Endodermal cell (in vitro differentiated cells): ENCODE measurements at regions not wholly inside any gene's neighbourhood (a gene's known extent, or its start where the extent isn't known, plus 50 kb on each side); places are given as distances from the start of the nearest gene placed in this dataset.

Source experiments
- DNase-seq: peaks from one replicate; pipeline ENCODE4 v3.0.0-alpha.2; 2017
- H3K27ac ChIP-seq: 2 replicates; pipeline ENCODE4 v1.5.1; 2013; ENCODE audit warnings: mild to moderate bottlenecking, low read depth, low read length, moderate library complexity
- H3K27me3 ChIP-seq: 2 replicates; pipeline ENCODE4 v1.6.1; 2013; ENCODE audit warnings: mild to moderate bottlenecking, low read length, moderate library complexity; ENCODE audit not compliant: insufficient read depth, control insufficient read depth, poor library complexity, severe bottlenecking
- H3K36me3 ChIP-seq: 2 replicates; pipeline ENCODE4 v1.7.0; 2013; ENCODE audit warnings: mild to moderate bottlenecking, low read length, moderate library complexity; ENCODE audit not compliant: control insufficient read depth, insufficient read depth
- H3K4me1 ChIP-seq: one replicate; pipeline ENCODE4 v1.7.0; 2013; ENCODE audit warnings: low read length; ENCODE audit not compliant: control insufficient read depth, insufficient read depth
- H3K4me3 ChIP-seq: 2 replicates; pipeline ENCODE4 v1.5.1; 2013; ENCODE audit warnings: mild to moderate bottlenecking, low read length, moderate library complexity
- H3K9ac ChIP-seq: 2 replicates; pipeline ENCODE4 v1.6.1; 2013; ENCODE audit warnings: mild to moderate bottlenecking, low read length, moderate library complexity; ENCODE audit not compliant: poor library complexity, severe bottlenecking; ENCODE audit errors: extremely low read depth
- H3K9me3 ChIP-seq: 2 replicates; pipeline ENCODE4 v1.6.1; 2013; ENCODE audit warnings: mild to moderate bottlenecking, low read length, moderate library complexity; ENCODE audit not compliant: control insufficient read depth
- H3K27ac Mint-ChIP-seq: 2 replicates; pipeline ENCODE4 v1.8.0; 2020; ENCODE audit warnings: mixed read lengths
- H3K27me3 Mint-ChIP-seq: 2 replicates; pipeline ENCODE4 v1.8.0; 2021; ENCODE audit warnings: mild to moderate bottlenecking, mixed read lengths; ENCODE audit not compliant: insufficient read depth
- H3K36me3 Mint-ChIP-seq: 2 replicates; pipeline ENCODE4 v1.8.0; 2020; ENCODE audit warnings: low read depth, mixed read lengths
- H3K4me1 Mint-ChIP-seq: 2 replicates; pipeline ENCODE4 v1.8.0; 2020; ENCODE audit warnings: mixed read lengths
- H3K4me3 Mint-ChIP-seq: 2 replicates; pipeline ENCODE4 v1.8.0; 2020; ENCODE audit warnings: mild to moderate bottlenecking, moderate library complexity, mixed read lengths
- H3K9me3 Mint-ChIP-seq: 2 replicates; pipeline ENCODE4 v1.8.0; 2020; ENCODE audit warnings: mild to moderate bottlenecking, mixed read lengths
- CTCF ChIP-seq: fragments of 200-600 bp; sonication (generic); conservative IDR thresholded peaks from 2 replicates; pipeline ENCODE4 v1.5.0; 2021; ENCODE audit warnings: antibody characterized with exemption, mild to moderate bottlenecking
- WGBS, 2 experiments: methylation state at CpG; one replicate each; pipeline versions ENCODE4 v1.1.5 to v1.1.7; 2013; ENCODE audit warnings: missing lambda C conversion rate in 2 of 2, mixed read lengths in 1 of 2; ENCODE audit not compliant: insufficient coverage in 1 of 2, insufficient read length in 1 of 2; 5-methylcytosine and 5-hydroxymethylcytosine counted together

GRCh38 chr10:105742184-105742583 lies 1101.1 kb downstream of the SORCS3 start:
- Histone ChIP-seq H3K27me3 (no peaks in the 10 kb centered on the region), H3K9me3 (no peaks in the 10 kb centered on the region), H3K36me3 (no peaks in the 10 kb centered on the region), H3K9ac (no peak overlapping the region), H3K27ac (no peak overlapping the region), H3K4me3 (no peak overlapping the region), H3K4me1 (no peaks in the 10 kb centered on the region)
- no peak overlapping the region for H3K27ac Mint-ChIP-seq
- no peaks in the 10 kb centered on the region for H3K36me3 Mint-ChIP-seq
- peaks cover 14% of the 10 kb centered on the region for H3K9me3 Mint-ChIP-seq
- WGBS, 2 experiments: 90% methylated on average over 1 of the region's 1 CpG; no CpG with 5 or more reads in 1 of the 2 experiments
- no peak overlapping the region for H3K4me3 Mint-ChIP-seq
- no peaks in the 10 kb centered on the region for H3K4me1 Mint-ChIP-seq
- no peak for DNase-seq
- TF ChIP-seq CTCF: no peak
- peaks cover 1% of the 10 kb centered on the region for H3K27me3 Mint-ChIP-seq

GRCh38 chr10:105734479-105734878 lies 1093.4 kb downstream of the SORCS3 start:
- no peak overlapping the region for H3K27ac Mint-ChIP-seq
- Histone ChIP-seq H3K27me3 (no peaks in the 10 kb centered on the region), H3K9ac (no peak overlapping the region), H3K36me3 (no peaks in the 10 kb centered on the region), H3K27ac (no peak overlapping the region), H3K4me3 (no peak overlapping the region), H3K4me1 (no peaks in the 10 kb centered on the region), H3K9me3 (peaks cover 15% of the 10 kb centered on the region)
- H3K27me3 Mint-ChIP-seq: peaks cover 1% of the 10 kb centered on the region
- H3K9me3 Mint-ChIP-seq: peaks cover 39% of the 10 kb centered on the region
- no peak for DNase-seq
- no peaks in the 10 kb centered on the region for H3K4me1 Mint-ChIP-seq
- WGBS, 2 experiments: 92 to 100% methylated on average over 1 to 2 of the region's 2 CpGs
- H3K4me3 Mint-ChIP-seq: no peak overlapping the region
- no peak for TF ChIP-seq CTCF
- peaks cover 9% of the 10 kb centered on the region for H3K36me3 Mint-ChIP-seq

- no peak overlapping the region for H3K27ac ChIP-seq
- Mint-ChIP-seq H3K27me3 (peaks cover 1% of the 10 kb centered on the region), H3K36me3 (peaks cover 10% of the 10 kb centered on the region), H3K27ac (no peak overlapping the region), H3K4me3 (no peak overlapping the region), H3K9me3 (peaks cover 39% of the 10 kb centered on the region), H3K4me1 (peaks cover under 1% of the 10 kb centered on the region)
- DNase-seq: no peak
- H3K9ac ChIP-seq: no peak overlapping the region
- H3K4me3 ChIP-seq: no peak overlapping the region
- peaks cover 21% of the 10 kb centered on the region for H3K9me3 ChIP-seq
- no peaks in the 10 kb centered on the region for H3K4me1 ChIP-seq
- no peaks in the 10 kb centered on the region for H3K27me3 ChIP-seq
- H3K36me3 ChIP-seq: no peaks in the 10 kb centered on the region
- no peak for TF ChIP-seq CTCF
Observed at GRCh38 chr10:105733924-105734323, 1092.8 kb downstream of the SORCS3 start.
